A204.1 (cell line): ENCODE measurements at regions not wholly inside any gene's neighbourhood (a gene's known extent, or its start where the extent isn't known, plus 50 kb on each side); places are given as distances from the start of the nearest gene placed in this dataset.
"Not testable (repeated sequence)": the region's sequence is repeated elsewhere in the genome, so short reads cannot be mapped to it uniquely, and the experiment has no call there.

Experiments used
- FAIRE-seq: peaks from 2 replicates; lab custom pipeline; 2012; peaks lifted over from hg19 to GRCh38; lab: Jason Lieb, UNC

GRCh38 chr15:30688684-30689083 lies 62.8 kb downstream of the ARHGAP11B start:
- not testable (repeated sequence) for FAIRE-seq

GRCh38 chr15:30690153-30690552 lies 64.2 kb downstream of the ARHGAP11B start:
- FAIRE-seq = not testable (repeated sequence)

- FAIRE-seq = not testable (repeated sequence)
Observed at GRCh38 chr15:30695811-30696210, 69.9 kb downstream of the ARHGAP11B start.

GRCh38 chr15:30696439-30697314 lies 70.7 kb downstream of the ARHGAP11B start:
- not testable (repeated sequence) for FAIRE-seq

- not testable (repeated sequence) for FAIRE-seq
Observed at GRCh38 chr15:30697315-30697685, 71.4 kb downstream of the ARHGAP11B start.

GRCh38 chr15:30700006-30700597 lies 74.2 kb downstream of the ARHGAP11B start:
- not testable (repeated sequence) for FAIRE-seq

- not testable (repeated sequence) for FAIRE-seq
Observed at GRCh38 chr15:30707976-30708685, 82.2 kb downstream of the ARHGAP11B start.

GRCh38 chr15:30708809-30709208 lies 82.9 kb downstream of the ARHGAP11B start:
- not testable (repeated sequence) for FAIRE-seq

- not testable (repeated sequence) for FAIRE-seq
Observed at GRCh38 chr15:30718038-30718643, 92.2 kb downstream of the ARHGAP11B start.

- not testable (repeated sequence) for FAIRE-seq
Observed at GRCh38 chr15:30719363-30719762, 93.4 kb downstream of the ARHGAP11B start.

GRCh38 chr15:30720825-30721224 lies 94.9 kb downstream of the ARHGAP11B start:
- not testable (repeated sequence) for FAIRE-seq

- not testable (repeated sequence) for FAIRE-seq
Observed at GRCh38 chr15:30721529-30721928, 95.6 kb downstream of the ARHGAP11B start.

- FAIRE-seq = not testable (repeated sequence)
Observed at GRCh38 chr15:30723540-30724175, 97.7 kb downstream of the ARHGAP11B start.

GRCh38 chr15:30729880-30730590 lies 104.1 kb downstream of the ARHGAP11B start:
- peak; percentile 65 for FAIRE-seq

- FAIRE-seq = not testable (repeated sequence)
Observed at GRCh38 chr15:30730633-30731032, 104.7 kb downstream of the ARHGAP11B start.

GRCh38 chr15:30732100-30732499 lies 106.2 kb downstream of the ARHGAP11B start:
- not testable (repeated sequence) for FAIRE-seq

GRCh38 chr15:30735884-30736564 lies 110.1 kb downstream of the ARHGAP11B start:
- not testable (repeated sequence) for FAIRE-seq

GRCh38 chr15:30742796-30743195 lies 116.9 kb downstream of the ARHGAP11B start:
- not testable (repeated sequence) for FAIRE-seq

GRCh38 chr15:30749048-30749447 lies 123.1 kb downstream of the ARHGAP11B start:
- FAIRE-seq = not testable (repeated sequence)

- FAIRE-seq = peak; percentile 86
Observed at GRCh38 chr15:30755036-30755687, 129.2 kb downstream of the ARHGAP11B start.
